Parathyroid adenoma (tissue), 2 donors: ENCODE measurements at regions not wholly inside any gene's neighbourhood (a gene's known extent, or its start where the extent isn't known, plus 50 kb on each side); places are given as distances from the start of the nearest gene placed in this dataset.

ENCODE experiments used
- H2AFZ ChIP-seq: fragments of 300-600 bp; sonication (generic); one replicate; pipeline ENCODE4 v1.7.0; 2017; ENCODE audit warnings: antibody characterized with exemption, mild to moderate bottlenecking
- H3K27ac ChIP-seq: fragments of 300-600 bp; sonication (generic); one replicate; pipeline ENCODE4 v1.7.0; 2017
- H3K27me3 ChIP-seq: fragments of 300-600 bp; sonication (generic); one replicate; pipeline ENCODE4 v1.7.0; 2017; ENCODE audit warnings: low read length; ENCODE audit not compliant: control insufficient read depth, insufficient read depth
- H3K36me3 ChIP-seq: fragments of 300-600 bp; sonication (generic); one replicate; pipeline ENCODE4 v1.7.0; 2017; ENCODE audit warnings: low read length; ENCODE audit not compliant: control insufficient read depth, insufficient read depth
- H3K4me1 ChIP-seq: fragments of 300-600 bp; sonication (generic); one replicate; pipeline ENCODE4 v1.7.0; 2017; ENCODE audit warnings: control low read depth
- H3K4me2 ChIP-seq: fragments of 300-600 bp; sonication (generic); one replicate; pipeline ENCODE4 v1.7.0; 2017; ENCODE audit warnings: low read length
- H3K4me3 ChIP-seq: fragments of 300-600 bp; sonication (generic); one replicate; pipeline ENCODE4 v1.7.0; 2017; ENCODE audit warnings: low read depth, low read length
- H3K79me2 ChIP-seq: fragments of 300-600 bp; sonication (generic); one replicate; pipeline ENCODE4 v1.7.0; 2017; ENCODE audit warnings: control low read depth
- H3K9ac ChIP-seq: fragments of 300-600 bp; sonication (generic); one replicate; pipeline ENCODE4 v1.7.0; 2017; ENCODE audit warnings: mild to moderate bottlenecking
- H3K9me3 ChIP-seq: fragments of 300-600 bp; sonication (generic); one replicate; pipeline ENCODE4 v1.7.0; 2017; ENCODE audit warnings: low read length; ENCODE audit not compliant: control insufficient read depth
- CTCF ChIP-seq: fragments of 300-600 bp; sonication (generic); IDR thresholded peaks from one replicate; pipeline ENCODE4 v1.7.0; 2017; ENCODE audit warnings: antibody characterized with exemption, mild to moderate bottlenecking
- donor health status: primary hyperparathyroidism.

GRCh38 chr5:162624110-162624509 is 556.5 kb downstream of the GABRG2 start:
- Histone ChIP-seq H2AFZ (no peak overlapping the region), H3K27me3 (no peaks in the 10 kb centered on the region), H3K36me3 (no peaks in the 10 kb centered on the region), H3K4me1 (no peaks in the 10 kb centered on the region), H3K79me2 (no peaks in the 10 kb centered on the region), H3K4me2 (no peak overlapping the region), H3K9me3 (no peaks in the 10 kb centered on the region), H3K9ac (no peak overlapping the region), H3K27ac (no peak overlapping the region), H3K4me3 (no peak overlapping the region)
- no peak for TF ChIP-seq CTCF

- no peak overlapping the region for H3K27ac ChIP-seq
- H3K9me3 ChIP-seq = no peaks in the 10 kb centered on the region
- no peaks in the 10 kb centered on the region for H3K36me3 ChIP-seq
- H2AFZ ChIP-seq = no peak overlapping the region
- H3K79me2 ChIP-seq = no peaks in the 10 kb centered on the region
- H3K4me2 ChIP-seq = no peak overlapping the region
- no peak overlapping the region for H3K4me3 ChIP-seq
- H3K27me3 ChIP-seq = no peaks in the 10 kb centered on the region
- no peak for TF ChIP-seq CTCF
- no peak overlapping the region for H3K9ac ChIP-seq
- no peaks in the 10 kb centered on the region for H3K4me1 ChIP-seq
Observed at GRCh38 chr5:162637481-162637880, 569.9 kb downstream of the GABRG2 start.

- no peaks in the 10 kb centered on the region for H3K36me3 ChIP-seq
- H3K4me1 ChIP-seq = no peaks in the 10 kb centered on the region
- H2AFZ ChIP-seq = no peak overlapping the region
- no peak overlapping the region for H3K4me2 ChIP-seq
- H3K79me2 ChIP-seq = no peaks in the 10 kb centered on the region
- no peak for TF ChIP-seq CTCF
- no peak overlapping the region for H3K4me3 ChIP-seq
- no peaks in the 10 kb centered on the region for H3K9me3 ChIP-seq
- H3K27me3 ChIP-seq = no peaks in the 10 kb centered on the region
- no peak overlapping the region for H3K9ac ChIP-seq
- no peak overlapping the region for H3K27ac ChIP-seq
Observed at GRCh38 chr5:162638849-162639248, 571.3 kb downstream of the GABRG2 start.

GRCh38 chr5:162641142-162641813 is 573.7 kb downstream of the GABRG2 start:
- H3K27me3 ChIP-seq = no peaks in the 10 kb centered on the region
- no peak overlapping the region for H3K4me3 ChIP-seq
- no peak overlapping the region for H3K4me2 ChIP-seq
- H3K4me1 ChIP-seq = no peaks in the 10 kb centered on the region
- H2AFZ ChIP-seq = no peak overlapping the region
- H3K27ac ChIP-seq = no peak overlapping the region
- no peak overlapping the region for H3K9ac ChIP-seq
- no peaks in the 10 kb centered on the region for H3K79me2 ChIP-seq
- no peaks in the 10 kb centered on the region for H3K36me3 ChIP-seq
- TF ChIP-seq CTCF = no peak
- H3K9me3 ChIP-seq = no peaks in the 10 kb centered on the region
